HG03565 (cell line): ENCODE measurements at regions not wholly inside any gene's neighbourhood (a gene's known extent, or its start where the extent isn't known, plus 50 kb on each side); places are given as distances from the start of the nearest gene placed in this dataset.
"Not testable (repeated sequence)": the region's sequence is repeated elsewhere in the genome, so short reads cannot be mapped to it uniquely, and the experiment has no call there.

ENCODE experiments used
- ATAC-seq: cut with Tn5 transposase; IDR thresholded peaks from one replicate; pipeline ENCODE4 v1.9.1; 2021; ENCODE audit warnings: mild to moderate bottlenecking, moderate library complexity; ENCODE audit not compliant: unreplicated experiment

- ATAC-seq: no peak
Observed at GRCh38 chr2:13768274-13768673, 864.2 kb upstream of the LRATD1 start.

- ATAC-seq: no peak
Observed at GRCh38 chr2:13770279-13770678, 862.2 kb upstream of the LRATD1 start.

- ATAC-seq: no peak
Observed at GRCh38 chr2:13779996-13780395, 852.5 kb upstream of the LRATD1 start.

- no peak for ATAC-seq
Observed at GRCh38 chr2:13791019-13791547, 841.4 kb upstream of the LRATD1 start.

GRCh38 chr2:13806539-13806938 is 826.0 kb upstream of the LRATD1 start:
- ATAC-seq: no peak

- no peak for ATAC-seq
Observed at GRCh38 chr2:13813236-13813635, 819.3 kb upstream of the LRATD1 start.

GRCh38 chr2:13818002-13818401 is 814.5 kb upstream of the LRATD1 start:
- ATAC-seq: no peak

GRCh38 chr2:13819896-13820295 is 812.6 kb upstream of the LRATD1 start:
- ATAC-seq: no peak

- ATAC-seq: no peak
Observed at GRCh38 chr2:13821255-13821880, 811.1 kb upstream of the LRATD1 start.

- ATAC-seq: no peak
Observed at GRCh38 chr2:13822365-13822764, 810.2 kb upstream of the LRATD1 start.

GRCh38 chr2:13826314-13826853 is 806.1 kb upstream of the LRATD1 start:
- ATAC-seq: no peak

GRCh38 chr2:13858626-13859025 is 773.9 kb upstream of the LRATD1 start:
- ATAC-seq: no peak

GRCh38 chr2:13868275-13868674 is 764.2 kb upstream of the LRATD1 start:
- not testable (repeated sequence) for ATAC-seq

- no peak for ATAC-seq
Observed at GRCh38 chr2:13876491-13877037, 756.0 kb upstream of the LRATD1 start.

- no peak for ATAC-seq
Observed at GRCh38 chr2:13877571-13877970, 754.9 kb upstream of the LRATD1 start.

- ATAC-seq: no peak
Observed at GRCh38 chr2:13884291-13884976, 748.1 kb upstream of the LRATD1 start.

GRCh38 chr2:13901526-13901925 is 731.0 kb upstream of the LRATD1 start:
- no peak for ATAC-seq

- no peak for ATAC-seq
Observed at GRCh38 chr2:13905831-13906230, 726.7 kb upstream of the LRATD1 start.

GRCh38 chr2:13916066-13916465 is 716.5 kb upstream of the LRATD1 start:
- ATAC-seq: no peak

- no peak for ATAC-seq
Observed at GRCh38 chr2:13917958-13918357, 714.6 kb upstream of the LRATD1 start.

- no peak for ATAC-seq
Observed at GRCh38 chr2:13919981-13920382, 712.5 kb upstream of the LRATD1 start.

- ATAC-seq: no peak
Observed at GRCh38 chr2:13921245-13921644, 711.3 kb upstream of the LRATD1 start.
